ENCODE measurements at regions not wholly inside any gene's neighbourhood (a gene's known extent, or its start where the extent isn't known, plus 50 kb on each side); places are given as distances from the start of the nearest gene placed in this dataset.

DNA sequence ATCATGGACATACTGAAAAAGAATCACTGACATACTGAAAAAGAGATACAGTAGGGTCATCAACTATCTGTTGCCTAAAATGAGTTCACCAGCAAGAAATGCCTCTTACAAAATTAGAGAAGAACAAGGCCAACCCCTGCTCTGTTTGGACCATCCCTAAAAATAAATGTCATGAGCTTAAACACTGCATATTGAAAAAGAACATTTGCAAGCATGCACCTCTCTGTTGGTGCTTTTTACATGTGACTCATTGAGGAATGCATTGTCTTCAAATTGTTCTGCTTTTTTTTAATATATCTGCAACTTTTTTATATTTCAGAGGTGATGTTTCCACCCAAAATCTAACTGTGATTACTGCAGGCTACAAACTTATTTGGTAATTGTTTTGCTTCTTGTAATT is 233.9 kb upstream of the LRATD1 start:
- DNase-seq (ENCODE audit: low spot score) = no peak
- H3K27ac ChIP-seq = no peak overlapping the region
- ChIA-PET POLR2A (ENCODE audit: low non-redundant PET) (no interaction called here), CTCF (no interaction called here)
- TF ChIP-seq, protein P1, sequence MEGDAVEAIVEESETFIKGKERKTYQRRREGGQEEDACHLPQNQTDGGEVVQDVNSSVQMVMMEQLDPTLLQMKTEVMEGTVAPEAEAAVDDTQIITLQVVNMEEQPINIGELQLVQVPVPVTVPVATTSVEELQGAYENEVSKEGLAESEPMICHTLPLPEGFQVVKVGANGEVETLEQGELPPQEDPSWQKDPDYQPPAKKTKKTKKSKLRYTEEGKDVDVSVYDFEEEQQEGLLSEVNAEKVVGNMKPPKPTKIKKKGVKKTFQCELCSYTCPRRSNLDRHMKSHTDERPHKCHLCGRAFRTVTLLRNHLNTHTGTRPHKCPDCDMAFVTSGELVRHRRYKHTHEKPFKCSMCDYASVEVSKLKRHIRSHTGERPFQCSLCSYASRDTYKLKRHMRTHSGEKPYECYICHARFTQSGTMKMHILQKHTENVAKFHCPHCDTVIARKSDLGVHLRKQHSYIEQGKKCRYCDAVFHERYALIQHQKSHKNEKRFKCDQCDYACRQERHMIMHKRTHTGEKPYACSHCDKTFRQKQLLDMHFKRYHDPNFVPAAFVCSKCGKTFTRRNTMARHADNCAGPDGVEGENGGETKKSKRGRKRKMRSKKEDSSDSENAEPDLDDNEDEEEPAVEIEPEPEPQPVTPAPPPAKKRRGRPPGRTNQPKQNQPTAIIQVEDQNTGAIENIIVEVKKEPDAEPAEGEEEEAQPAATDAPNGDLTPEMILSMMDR (conservative IDR thresholded peaks at IDR 0.05; ENCODE audit: low read depth) = no peak

DNA sequence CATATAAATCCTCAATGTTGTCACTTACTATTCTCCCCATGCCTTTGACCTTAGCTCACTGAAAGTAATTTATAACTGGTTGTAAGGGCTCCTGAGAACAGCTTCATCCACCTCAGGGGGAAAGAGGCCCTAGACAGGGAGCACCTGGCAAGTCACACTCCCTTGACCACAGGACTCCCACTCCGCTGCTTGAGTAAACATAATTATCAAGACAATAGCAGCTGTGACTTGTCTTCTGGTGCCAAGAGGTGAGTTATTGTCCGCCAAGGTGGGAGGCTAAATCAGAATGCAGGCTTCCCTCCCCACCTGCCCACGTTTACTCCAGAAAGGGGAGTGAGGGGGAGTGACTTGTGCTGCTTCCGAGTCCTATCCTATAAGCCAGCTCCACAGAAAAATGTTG is 230.6 kb upstream of the LRATD1 start:
- H3K27ac ChIP-seq = no peak overlapping the region
- DNase-seq (ENCODE audit: low spot score) = no peak
- ChIA-PET POLR2A (ENCODE audit: low non-redundant PET) (no interaction called here), CTCF (interaction anchor here (0.5 to 0.6 kb wide), 2 partner anchors 120 to 633 kb away, joined by 3 to 4 read pairs; no protein-coding TSS in a partner anchor)
- TF ChIP-seq, protein P1 (conservative IDR thresholded peaks at IDR 0.05; ENCODE audit: low read depth) = no peak

DNA sequence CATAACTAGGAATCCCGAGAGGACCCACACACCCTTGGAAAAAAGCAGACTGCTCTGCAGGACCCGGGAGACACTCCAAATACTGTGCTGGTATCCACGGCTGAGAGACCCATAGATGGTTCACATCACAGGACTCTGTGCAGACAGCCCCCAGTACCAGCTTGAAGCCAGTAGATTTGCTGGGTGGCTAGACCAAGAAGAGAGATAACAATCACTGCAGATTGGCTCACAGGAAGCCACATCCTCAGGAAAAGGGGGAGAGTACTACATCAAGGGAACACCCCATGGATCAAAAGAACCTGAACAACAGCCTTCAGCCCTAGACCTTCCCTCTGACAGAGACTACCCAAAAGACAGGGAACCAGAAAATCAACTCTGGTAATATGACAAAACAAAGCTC is 223.8 kb upstream of the LRATD1 start:
- POLR2A ChIA-PET (ENCODE audit: low non-redundant PET) = no interaction called here
- DNase-seq (ENCODE audit: low spot score) = no peak
- TF ChIP-seq, protein P1 (conservative IDR thresholded peaks at IDR 0.05; ENCODE audit: low read depth) = no peak
- no peak overlapping the region for H3K27ac ChIP-seq
- CTCF ChIA-PET = interaction anchor here (0.6 kb wide), 1 partner anchor 12 kb away, joined by 3 read pairs; no protein-coding TSS in a partner anchor

DNA sequence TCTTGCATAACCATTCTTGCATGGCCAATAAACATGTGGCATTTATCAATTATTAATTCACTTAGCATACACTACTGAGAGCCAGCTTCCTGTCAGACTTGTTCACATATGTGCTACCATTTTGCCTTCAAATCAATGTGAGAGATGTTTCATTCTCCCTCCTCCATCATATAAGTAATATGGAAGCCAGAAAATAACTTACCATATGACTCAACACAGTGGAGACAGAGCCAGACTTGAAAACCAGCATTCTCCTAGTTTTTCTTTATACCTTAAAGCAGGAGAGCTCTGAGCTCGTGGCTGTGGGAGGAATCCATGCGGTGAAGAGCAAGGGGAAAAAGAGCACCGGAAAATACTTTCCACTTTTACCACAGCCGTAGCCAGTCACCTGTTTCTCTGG is 215.0 kb upstream of the LRATD1 start:
- H3K27ac ChIP-seq = no peak overlapping the region
- TF ChIP-seq, protein P1 (conservative IDR thresholded peaks at IDR 0.05; ENCODE audit: low read depth) = no peak
- ChIA-PET POLR2A (ENCODE audit: low non-redundant PET) (no interaction called here), CTCF (no interaction called here)
- no peak for DNase-seq (ENCODE audit: low spot score)

DNA sequence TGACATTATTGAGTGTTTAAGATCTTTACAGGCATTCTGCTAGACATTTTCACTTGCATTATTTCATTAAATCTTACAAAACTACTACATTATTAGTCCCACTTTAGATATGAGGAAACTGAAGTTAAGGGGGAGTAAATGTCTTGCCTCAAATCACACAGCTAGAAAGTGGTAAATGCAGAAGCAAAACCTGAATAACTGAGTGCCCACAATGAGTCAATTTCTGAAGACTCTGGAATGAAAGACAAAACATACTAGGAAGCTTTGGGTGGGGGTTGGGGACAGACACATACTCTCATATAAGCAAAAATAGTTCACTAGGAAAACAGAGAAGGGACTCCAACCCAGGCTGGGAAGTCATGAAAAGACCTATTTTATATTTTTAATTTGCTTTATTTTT is 214.4 kb upstream of the LRATD1 start:
- no peak for DNase-seq (ENCODE audit: low spot score)
- POLR2A ChIA-PET (ENCODE audit: low non-redundant PET) = no interaction called here
- CTCF ChIA-PET = interaction anchor here (0.6 kb wide), 1 partner anchor 242 kb away, joined by 3 read pairs; no protein-coding TSS in a partner anchor
- no peak overlapping the region for H3K27ac ChIP-seq
- TF ChIP-seq, protein P1 (conservative IDR thresholded peaks at IDR 0.05; ENCODE audit: low read depth) = no peak

DNA sequence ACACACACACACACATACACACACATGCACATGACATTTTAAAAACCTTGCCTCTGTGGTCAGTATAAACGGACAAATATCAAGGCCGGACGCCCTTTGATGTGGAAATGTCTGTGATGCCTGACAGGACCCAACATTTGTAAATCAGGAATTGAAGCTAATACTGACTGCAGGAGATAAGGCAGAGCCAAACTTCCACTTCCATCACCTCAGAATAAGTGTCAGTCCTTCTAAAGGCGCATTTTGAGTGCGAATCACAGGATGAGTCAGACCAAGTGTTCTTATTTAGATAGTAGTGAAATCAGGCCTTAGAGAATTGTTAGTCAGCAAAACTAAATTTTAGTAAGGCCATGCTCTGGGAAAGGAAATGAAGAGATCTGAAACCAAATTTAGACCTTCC is 211.7 kb upstream of the LRATD1 start:
- TF ChIP-seq, protein P1 (conservative IDR thresholded peaks at IDR 0.05; ENCODE audit: low read depth) = no peak
- no peak overlapping the region for H3K27ac ChIP-seq
- ChIA-PET CTCF (interaction anchor here (0.6 to 0.9 kb wide), 3 partner anchors 12 to 213 kb away, joined by 3 to 4 read pairs (median 3); no protein-coding TSS in a partner anchor), POLR2A (ENCODE audit: low non-redundant PET) (no interaction called here)
- no peak for DNase-seq (ENCODE audit: low spot score)

DNA sequence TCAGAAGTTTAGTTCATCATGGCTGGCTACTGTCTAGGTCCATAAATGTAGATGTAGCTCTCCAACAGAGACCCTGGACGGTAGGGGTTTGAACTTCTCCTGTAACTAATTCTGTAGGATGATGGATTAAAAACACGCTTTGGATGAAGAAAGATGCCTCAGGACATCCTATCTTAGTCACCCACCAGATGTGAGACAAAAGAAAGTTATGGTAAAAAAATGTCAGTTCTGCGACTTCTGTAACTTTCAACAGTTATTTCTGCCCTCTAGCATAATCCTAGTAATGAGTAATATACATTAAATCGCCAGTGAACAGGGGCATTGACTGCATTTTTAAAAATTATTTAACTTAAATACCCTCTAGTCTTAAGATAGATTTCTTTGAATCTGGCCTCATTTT is 210.1 kb upstream of the LRATD1 start:
- ChIA-PET CTCF (no interaction called here), POLR2A (ENCODE audit: low non-redundant PET) (no interaction called here)
- DNase-seq (ENCODE audit: low spot score) = no peak
- H3K27ac ChIP-seq = no peak overlapping the region
- TF ChIP-seq, protein P1 (conservative IDR thresholded peaks at IDR 0.05; ENCODE audit: low read depth) = no peak

Measured in RWPE1 (cell line).